ENCODE measurements at regions not wholly inside any gene's neighbourhood (a gene's known extent, or its start where the extent isn't known, plus 50 kb on each side); places are given as distances from the start of the nearest gene placed in this dataset.

DNA sequence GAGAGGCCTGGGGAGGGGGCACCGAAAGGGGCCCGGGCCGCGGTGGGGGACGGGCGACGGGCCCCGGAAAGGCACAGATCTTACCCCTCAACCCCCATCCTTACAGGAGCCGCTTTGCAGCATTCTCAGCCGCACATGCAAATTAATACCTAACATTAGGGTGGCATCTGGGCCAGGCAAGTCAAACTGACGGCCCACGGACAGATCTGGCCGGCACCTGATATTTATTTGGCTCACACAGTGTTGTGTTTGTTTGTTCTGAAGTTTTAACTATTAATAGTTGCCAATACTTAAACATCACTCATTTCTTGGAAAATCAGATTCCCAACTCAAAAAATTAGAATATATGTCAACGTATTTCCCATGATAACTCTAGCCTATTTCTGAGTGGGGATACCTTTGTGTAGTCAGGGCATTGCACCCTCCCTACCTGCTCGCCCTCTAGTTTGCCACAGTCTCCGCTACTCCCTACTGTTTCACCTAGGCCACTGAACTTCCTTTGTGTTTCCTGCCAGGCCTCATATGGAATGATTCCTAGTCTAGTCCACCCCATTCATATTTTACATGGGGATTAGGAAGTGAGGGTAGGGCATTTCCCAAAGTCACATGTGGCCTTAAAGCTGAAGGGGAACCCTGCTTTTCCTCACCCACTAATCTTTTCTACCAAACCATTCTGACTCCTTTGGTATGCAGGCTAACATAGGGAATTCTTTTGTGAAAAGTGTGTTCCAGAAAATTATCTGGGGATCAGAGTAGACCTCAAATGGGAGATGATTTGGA, 71.9 kb upstream of the LARP1 start:
- Histone ChIP-seq H3K4me3 (ENCODE audit: low read depth in 2 of 2, low read length in 2 of 2) (peak overlapping the region; percentile 61 to 75), H3K36me3 (ENCODE audit: control insufficient read depth, insufficient read depth, low read length) (no peaks in the 10 kb centered on the region), H3K27me3 (ENCODE audit: control insufficient read depth, insufficient read depth, low read length) (no peaks in the 10 kb centered on the region), H3K9me3 (ENCODE audit: control insufficient read depth, insufficient read depth, low read depth, low read length) (peaks cover 10% of the 10 kb centered on the region; the same call in 1 of the 2 replicates), H3K4me1 (ENCODE audit: control insufficient read depth, insufficient read depth, low read length) (peaks cover 7% of the 10 kb centered on the region), H3K27ac (ENCODE audit: low read length) (peak overlapping the region; percentile 85)
- in situ Hi-C loops (cut with HindIII; ENCODE audit: low pct_unique_long_range_greater_than_20kb, low sequenced_read_pairs) (no loop called here), intact Hi-C loops (cut with micrococcal nuclease; ENCODE audit: unreplicated experiment) (no loop called here)
- TSS peak; percentile 62 for BruUV-seq (replicated peaks)
- TF ChIP-seq, protein P1, sequence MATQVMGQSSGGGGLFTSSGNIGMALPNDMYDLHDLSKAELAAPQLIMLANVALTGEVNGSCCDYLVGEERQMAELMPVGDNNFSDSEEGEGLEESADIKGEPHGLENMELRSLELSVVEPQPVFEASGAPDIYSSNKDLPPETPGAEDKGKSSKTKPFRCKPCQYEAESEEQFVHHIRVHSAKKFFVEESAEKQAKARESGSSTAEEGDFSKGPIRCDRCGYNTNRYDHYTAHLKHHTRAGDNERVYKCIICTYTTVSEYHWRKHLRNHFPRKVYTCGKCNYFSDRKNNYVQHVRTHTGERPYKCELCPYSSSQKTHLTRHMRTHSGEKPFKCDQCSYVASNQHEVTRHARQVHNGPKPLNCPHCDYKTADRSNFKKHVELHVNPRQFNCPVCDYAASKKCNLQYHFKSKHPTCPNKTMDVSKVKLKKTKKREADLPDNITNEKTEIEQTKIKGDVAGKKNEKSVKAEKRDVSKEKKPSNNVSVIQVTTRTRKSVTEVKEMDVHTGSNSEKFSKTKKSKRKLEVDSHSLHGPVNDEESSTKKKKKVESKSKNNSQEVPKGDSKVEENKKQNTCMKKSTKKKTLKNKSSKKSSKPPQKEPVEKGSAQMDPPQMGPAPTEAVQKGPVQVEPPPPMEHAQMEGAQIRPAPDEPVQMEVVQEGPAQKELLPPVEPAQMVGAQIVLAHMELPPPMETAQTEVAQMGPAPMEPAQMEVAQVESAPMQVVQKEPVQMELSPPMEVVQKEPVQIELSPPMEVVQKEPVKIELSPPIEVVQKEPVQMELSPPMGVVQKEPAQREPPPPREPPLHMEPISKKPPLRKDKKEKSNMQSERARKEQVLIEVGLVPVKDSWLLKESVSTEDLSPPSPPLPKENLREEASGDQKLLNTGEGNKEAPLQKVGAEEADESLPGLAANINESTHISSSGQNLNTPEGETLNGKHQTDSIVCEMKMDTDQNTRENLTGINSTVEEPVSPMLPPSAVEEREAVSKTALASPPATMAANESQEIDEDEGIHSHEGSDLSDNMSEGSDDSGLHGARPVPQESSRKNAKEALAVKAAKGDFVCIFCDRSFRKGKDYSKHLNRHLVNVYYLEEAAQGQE (IDR thresholded peaks at IDR 0.05; ENCODE audit: insufficient read depth in 1 of 2, low read depth in 2 of 2, low read length in 1 of 2), result no peak
- TF ChIP-seq, protein P2, sequence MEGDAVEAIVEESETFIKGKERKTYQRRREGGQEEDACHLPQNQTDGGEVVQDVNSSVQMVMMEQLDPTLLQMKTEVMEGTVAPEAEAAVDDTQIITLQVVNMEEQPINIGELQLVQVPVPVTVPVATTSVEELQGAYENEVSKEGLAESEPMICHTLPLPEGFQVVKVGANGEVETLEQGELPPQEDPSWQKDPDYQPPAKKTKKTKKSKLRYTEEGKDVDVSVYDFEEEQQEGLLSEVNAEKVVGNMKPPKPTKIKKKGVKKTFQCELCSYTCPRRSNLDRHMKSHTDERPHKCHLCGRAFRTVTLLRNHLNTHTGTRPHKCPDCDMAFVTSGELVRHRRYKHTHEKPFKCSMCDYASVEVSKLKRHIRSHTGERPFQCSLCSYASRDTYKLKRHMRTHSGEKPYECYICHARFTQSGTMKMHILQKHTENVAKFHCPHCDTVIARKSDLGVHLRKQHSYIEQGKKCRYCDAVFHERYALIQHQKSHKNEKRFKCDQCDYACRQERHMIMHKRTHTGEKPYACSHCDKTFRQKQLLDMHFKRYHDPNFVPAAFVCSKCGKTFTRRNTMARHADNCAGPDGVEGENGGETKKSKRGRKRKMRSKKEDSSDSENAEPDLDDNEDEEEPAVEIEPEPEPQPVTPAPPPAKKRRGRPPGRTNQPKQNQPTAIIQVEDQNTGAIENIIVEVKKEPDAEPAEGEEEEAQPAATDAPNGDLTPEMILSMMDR (IDR thresholded peaks at IDR 0.05), result no peak
- no peak for TF ChIP-seq SIN3A (IDR thresholded peaks at IDR 0.05; ENCODE audit: borderline replicate concordance, insufficient read depth, low read depth, low read length)
- TF ChIP-seq TCF7L2 (IDR thresholded peaks at IDR 0.05; ENCODE audit: low read depth, low read length), result no peak
- no peak for TF ChIP-seq POLR2AphosphoS5 (IDR thresholded peaks at IDR 0.05; ENCODE audit: low read depth, low read length)
- no peak for DNase-seq (ENCODE audit: low read depth, low spot score)
- peak; percentile 61 for ATAC-seq
- CTCF ChIA-PET, result no interaction called here
- POLR2A ChIA-PET, result interaction anchor here (0.6 to 1.0 kb wide), 2 partner anchors 14 to 69 kb away, joined by 3 to 15 read pairs; no protein-coding TSS in a partner anchor

DNA sequence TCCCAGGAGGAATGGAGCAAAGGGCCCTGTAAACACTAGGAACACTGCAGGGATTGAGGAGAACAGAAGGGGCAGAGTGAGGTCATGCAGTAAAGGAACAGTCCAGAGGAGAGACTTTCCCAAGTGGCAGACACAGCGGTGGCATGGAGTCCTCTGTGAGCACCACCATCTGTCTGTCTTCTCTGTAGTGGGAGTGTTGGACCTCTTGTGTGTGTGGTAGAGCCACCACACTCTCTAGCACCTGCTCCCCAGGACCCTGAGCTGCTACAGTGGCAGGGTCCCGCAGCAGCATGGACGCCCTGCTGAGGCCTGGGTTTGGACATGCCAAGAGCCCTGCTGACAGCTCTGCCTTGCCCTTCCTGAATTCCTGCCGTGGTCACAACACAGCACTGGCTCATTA, 75.7 kb upstream of the LARP1 start:
- in situ Hi-C loops (cut with HindIII; ENCODE audit: low pct_unique_long_range_greater_than_20kb, low sequenced_read_pairs), result no loop called here
- no peak for DNase-seq (ENCODE audit: low read depth, low spot score)
- Histone ChIP-seq H3K4me3 (ENCODE audit: low read depth in 2 of 2, low read length in 2 of 2) (no peak overlapping the region), H3K27ac (ENCODE audit: low read length) (no peak overlapping the region), H3K9me3 (ENCODE audit: control insufficient read depth, insufficient read depth, low read depth, low read length) (no peaks in the 10 kb centered on the region), H3K36me3 (ENCODE audit: control insufficient read depth, insufficient read depth, low read length) (no peaks in the 10 kb centered on the region), H3K27me3 (ENCODE audit: control insufficient read depth, insufficient read depth, low read length) (no peaks in the 10 kb centered on the region), H3K4me1 (ENCODE audit: control insufficient read depth, insufficient read depth, low read length) (peaks cover 7% of the 10 kb centered on the region)
- intact Hi-C loops (cut with micrococcal nuclease; ENCODE audit: unreplicated experiment), result no loop called here
- no peak for ATAC-seq
- ChIA-PET CTCF (no interaction called here), POLR2A (no interaction called here)
- TF ChIP-seq SIN3A (IDR thresholded peaks at IDR 0.05; ENCODE audit: borderline replicate concordance, insufficient read depth, low read depth, low read length), result no peak
- TF ChIP-seq TCF7L2 (IDR thresholded peaks at IDR 0.05; ENCODE audit: low read depth, low read length), result no peak
- TF ChIP-seq, protein P2 (IDR thresholded peaks at IDR 0.05), result no peak
- TF ChIP-seq, protein P1 (IDR thresholded peaks at IDR 0.05; ENCODE audit: insufficient read depth in 1 of 2, low read depth in 2 of 2, low read length in 1 of 2), result no peak
- no peak for TF ChIP-seq POLR2AphosphoS5 (IDR thresholded peaks at IDR 0.05; ENCODE audit: low read depth, low read length)
- no TSS peak for BruUV-seq (replicated peaks)
